SK-N-SH (cell line): ENCODE measurements at regions not wholly inside any gene's neighbourhood (a gene's known extent, or its start where the extent isn't known, plus 50 kb on each side); places are given as distances from the start of the nearest gene placed in this dataset.

Source experiments
- CTCF ChIA-PET: fragments of 300-600, 350-600 bp; formaldehyde crosslinking; extraction: SDS; loops from one replicate; lab custom pipeline; 2021; lab: Yijun Ruan, JAX
- POLR2A ChIA-PET: fragments of 350-600 bp; sonication (Branson Sonifier 250); formaldehyde crosslinking; extraction: SDS; loops from one replicate; lab custom pipeline; 2020; ENCODE audit warnings: antibody characterized with exemption, inconsistent platforms; lab: Yijun Ruan, JAX
- DNase-seq: peaks from one replicate; pipeline ENCODE4 v3.0.0; 2012
- H2AFZ ChIP-seq: fragments of 200-600 bp; sonication (generic); 2 replicates; pipeline ENCODE4 v1.8.1; 2016; ENCODE audit warnings: antibody characterized with exemption, mild to moderate bottlenecking, low read depth
- H3F3A ChIP-seq: fragments of 200-600 bp; sonication (generic); replicated peaks from 2 replicates; pipeline ENCODE3; 2016; ENCODE audit warnings: antibody characterized with exemption, mild to moderate bottlenecking; ENCODE audit not compliant: insufficient read depth
- H3K27ac ChIP-seq, 2 experiments: fragments of 200-500 bp in 1 of 2; fragments of 200-600 bp in 1 of 2; sonication (Bioruptor generic) in 1 of 2; sonication (generic), shearing (Covaris generic) in 1 of 2; 2 replicates each; pipeline versions ENCODE4 v1.5.1 to v1.6.1; 2014 to 2016; ENCODE audit warnings: low read depth in 2 of 2, inconsistent platforms in 1 of 2, low read length in 1 of 2, mild to moderate bottlenecking in 1 of 2, mixed read lengths in 1 of 2
- H3K27me3 ChIP-seq: fragments of 200-600 bp; sonication (generic), shearing (Covaris generic); 2 replicates; pipeline ENCODE4 v1.6.1; 2016; ENCODE audit warnings: mixed run types; ENCODE audit not compliant: insufficient read depth
- H3K36me3 ChIP-seq, 2 experiments: fragments of 200-500 bp in 1 of 2; fragments of 200-600 bp in 1 of 2; sonication (Bioruptor generic) in 1 of 2; sonication (generic) in 1 of 2; replicated peaks in 1 of 2; 2 replicates each; pipeline versions ENCODE3 to v1.5.1; 2014 to 2016; ENCODE audit warnings: low read length in 1 of 2, mild to moderate bottlenecking in 1 of 2; ENCODE audit not compliant: insufficient read depth in 2 of 2, control insufficient read depth in 1 of 2
- H3K4me1 ChIP-seq, 2 experiments: fragments of 200-500 bp in 1 of 2; fragments of 200-600 bp in 1 of 2; sonication (Bioruptor generic) in 1 of 2; sonication (generic), shearing (Covaris generic) in 1 of 2; 2 replicates each; pipeline versions ENCODE4 v1.5.1 to v1.6.1; 2014 to 2016; ENCODE audit warnings: low read depth in 1 of 2, low read length in 1 of 2, mixed run types in 1 of 2; ENCODE audit not compliant: insufficient read depth in 2 of 2, control insufficient read depth in 1 of 2
- H3K4me2 ChIP-seq: fragments of 200-600 bp; sonication (generic), shearing (Covaris generic); 2 replicates; pipeline ENCODE4 v1.6.1; 2017; ENCODE audit warnings: mixed run types
- H3K4me3 ChIP-seq, 2 experiments: fragments of 200-500 bp in 1 of 2; fragments of 200-600 bp in 1 of 2; sonication (Bioruptor generic) in 1 of 2; sonication (generic), shearing (Covaris generic) in 1 of 2; 2 replicates each; pipeline versions ENCODE4 v1.5.1 to v1.8.1; 2014 to 2016; ENCODE audit warnings: low read depth in 2 of 2, inconsistent platforms in 1 of 2, low read length in 1 of 2, mild to moderate bottlenecking in 1 of 2, mixed read lengths in 1 of 2, moderate library complexity in 1 of 2
- H3K79me2 ChIP-seq: fragments of 200-600 bp; sonication (generic); 2 replicates; pipeline ENCODE4 v1.8.1; 2017; ENCODE audit warnings: mild to moderate bottlenecking; ENCODE audit not compliant: insufficient read depth
- H3K9ac ChIP-seq: fragments of 200-600 bp; sonication (generic); 2 replicates; pipeline ENCODE4 v1.6.1; 2017; ENCODE audit warnings: mixed run types
- H3K9me2 ChIP-seq: fragments of 200-600 bp; sonication (generic); 2 replicates; pipeline ENCODE4 v1.6.1; 2017; ENCODE audit warnings: mixed run types
- H3K9me3 ChIP-seq: fragments of 200-600 bp; sonication (generic); 2 replicates; pipeline ENCODE4 v1.6.1; 2017; ENCODE audit warnings: mixed run types, mild to moderate bottlenecking, moderate library complexity
- H4K20me1 ChIP-seq: fragments of 200-600 bp; sonication (generic); 2 replicates; pipeline ENCODE4 v1.6.1; 2017; ENCODE audit warnings: mild to moderate bottlenecking, mixed run types; ENCODE audit not compliant: insufficient read depth
- CTCF ChIP-seq: fragments of 200-600 bp; sonication (generic); IDR thresholded peaks from 2 replicates; pipeline ENCODE4 v1.6.1; 2017; ENCODE audit warnings: antibody characterized with exemption, mild to moderate bottlenecking, moderate library complexity
- EP300 ChIP-seq, 2 experiments: IDR thresholded peaks; 2 replicates each; pipeline versions ENCODE4 v1.4.0 to v1.6.1; 2012; ENCODE audit warnings: borderline replicate concordance in 1 of 2, low read depth in 1 of 2, low read length in 1 of 2
- EZH2phosphoT487 ChIP-seq: fragments of 200-600 bp; sonication (generic); IDR thresholded peaks from 2 replicates; pipeline ENCODE4 v1.6.1; 2017; ENCODE audit warnings: low read depth, mixed run types, mild to moderate bottlenecking, antibody characterized with exemption, moderate library complexity, borderline replicate concordance
- FOXM1 ChIP-seq: IDR thresholded peaks from 2 replicates; pipeline ENCODE4 v1.4.0; 2012; ENCODE audit warnings: low read depth, mild to moderate bottlenecking
- GABPA ChIP-seq: IDR thresholded peaks from 2 replicates; pipeline ENCODE4 v1.4.0; 2012; ENCODE audit warnings: low read depth, mild to moderate bottlenecking
- JUND ChIP-seq: IDR thresholded peaks from 2 replicates; pipeline ENCODE4 v1.4.0; 2012
- RCOR1 ChIP-seq: fragments of 150-350 bp; IDR thresholded peaks from 2 replicates; pipeline ENCODE4 v1.6.1; 2017; ENCODE audit warnings: antibody characterized with exemption, low read length
- RFX5 ChIP-seq: IDR thresholded peaks from 2 replicates; pipeline ENCODE4 v1.6.1; 2012; ENCODE audit warnings: mild to moderate bottlenecking, improper control_type of control experiment, low read length
- SIN3A ChIP-seq: IDR thresholded peaks from 2 replicates; pipeline ENCODE4 v1.6.1; 2012; ENCODE audit warnings: low read depth, mild to moderate bottlenecking, low read length, moderate library complexity, borderline replicate concordance
- TAF1 ChIP-seq: IDR thresholded peaks from 2 replicates; pipeline ENCODE4 v1.6.1; 2012; ENCODE audit warnings: low read depth, mild to moderate bottlenecking, low read length, moderate library complexity, borderline replicate concordance
- USF2 ChIP-seq: fragments of 150-350 bp; IDR thresholded peaks from 2 replicates; pipeline ENCODE4 v1.6.1; 2017; ENCODE audit warnings: antibody characterized with exemption, low read length, low read depth, borderline replicate concordance
- ZBTB33 ChIP-seq: IDR thresholded peaks from 2 replicates; pipeline ENCODE4 v1.4.0; 2012; ENCODE audit warnings: low read depth, borderline replicate concordance
- whole genome bisulfite sequencing: methylation state at CpG from one replicate; pipeline ENCODE4 v1.1.6; 2017; ENCODE audit warnings: low lambda C conversion rate; 5-methylcytosine and 5-hydroxymethylcytosine counted together
- TF ChIP-seq, protein P1 (sequence below): IDR thresholded peaks from 2 replicates; pipeline ENCODE4 v1.4.0; 2012; ENCODE audit warnings: low read depth
- TF ChIP-seq, protein P2 (sequence below): fragments of 150-350 bp; IDR thresholded peaks from 2 replicates; pipeline ENCODE4 v1.6.1; 2016; ENCODE audit warnings: mild to moderate bottlenecking, low read depth, low read length

DNA sequence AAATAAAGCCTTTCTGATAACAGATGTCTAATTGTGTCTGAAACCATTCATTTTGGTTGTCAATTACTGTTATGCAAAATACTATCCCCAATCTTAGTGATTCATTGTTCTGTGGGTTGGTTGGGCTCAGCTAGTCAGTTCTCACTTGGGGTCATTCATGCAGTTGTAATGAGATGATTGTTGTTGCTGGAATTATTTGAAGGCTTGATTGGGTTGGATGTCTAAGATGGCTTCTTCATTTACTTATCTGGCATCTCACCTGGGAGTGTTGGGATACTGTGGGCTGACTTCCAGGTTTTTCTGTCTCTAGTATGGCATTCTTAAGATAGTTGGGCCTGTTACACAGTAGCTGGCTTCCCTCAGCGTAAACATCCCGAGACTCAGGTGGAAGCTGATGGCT, 217.8 kb upstream of the B3GALT2 start:
- Histone ChIP-seq H4K20me1 (no peaks in the 10 kb centered on the region), H3K27ac (no peak overlapping the region), H3K36me3 (no peaks in the 10 kb centered on the region), H2AFZ (no peak overlapping the region), H3K9me2 (no peaks in the 10 kb centered on the region), H3K9me3 (no peaks in the 10 kb centered on the region), H3K4me3 (no peak overlapping the region), H3K79me2 (no peaks in the 10 kb centered on the region), H3F3A (peaks cover 5% of the 10 kb centered on the region), H3K9ac (no peak overlapping the region), H3K4me2 (no peak overlapping the region), H3K27me3 (no peaks in the 10 kb centered on the region), H3K4me1 (peaks cover 0 to 2% of the 10 kb centered on the region in 2 experiments; a peak in 1 of 4 replicates)
- ChIA-PET CTCF (no interaction called here), POLR2A (no interaction called here)
- DNase-seq: no peak
- WGBS: 92% methylated on average over 2 of the region's 2 CpGs
- TF ChIP-seq EZH2phosphoT487 (no peak), EP300 (IDR thresholded peaks at IDR 0.05; ENCODE audit: borderline replicate concordance in 1 of 2, low read depth in 1 of 2, low read length in 1 of 2) (no peak), SIN3A (no peak), USF2 (no peak), FOXM1 (no peak), TAF1 (no peak), RFX5 (no peak), CTCF (no peak), RCOR1 (no peak), GABPA (no peak), ZBTB33 (no peak), JUND (no peak)
- TF ChIP-seq, protein P1, sequence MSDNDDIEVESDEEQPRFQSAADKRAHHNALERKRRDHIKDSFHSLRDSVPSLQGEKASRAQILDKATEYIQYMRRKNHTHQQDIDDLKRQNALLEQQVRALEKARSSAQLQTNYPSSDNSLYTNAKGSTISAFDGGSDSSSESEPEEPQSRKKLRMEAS: no peak
- TF ChIP-seq, protein P2, sequence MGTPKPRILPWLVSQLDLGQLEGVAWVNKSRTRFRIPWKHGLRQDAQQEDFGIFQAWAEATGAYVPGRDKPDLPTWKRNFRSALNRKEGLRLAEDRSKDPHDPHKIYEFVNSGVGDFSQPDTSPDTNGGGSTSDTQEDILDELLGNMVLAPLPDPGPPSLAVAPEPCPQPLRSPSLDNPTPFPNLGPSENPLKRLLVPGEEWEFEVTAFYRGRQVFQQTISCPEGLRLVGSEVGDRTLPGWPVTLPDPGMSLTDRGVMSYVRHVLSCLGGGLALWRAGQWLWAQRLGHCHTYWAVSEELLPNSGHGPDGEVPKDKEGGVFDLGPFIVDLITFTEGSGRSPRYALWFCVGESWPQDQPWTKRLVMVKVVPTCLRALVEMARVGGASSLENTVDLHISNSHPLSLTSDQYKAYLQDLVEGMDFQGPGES: no peak
